ENCODE measurements at regions not wholly inside any gene's neighbourhood (a gene's known extent, or its start where the extent isn't known, plus 50 kb on each side); places are given as distances from the start of the nearest gene placed in this dataset.

GRCh38 chr13:64801768-64802167, 2428.4 kb downstream of the PCDH9 start:
- TF ChIP-seq, protein P1, sequence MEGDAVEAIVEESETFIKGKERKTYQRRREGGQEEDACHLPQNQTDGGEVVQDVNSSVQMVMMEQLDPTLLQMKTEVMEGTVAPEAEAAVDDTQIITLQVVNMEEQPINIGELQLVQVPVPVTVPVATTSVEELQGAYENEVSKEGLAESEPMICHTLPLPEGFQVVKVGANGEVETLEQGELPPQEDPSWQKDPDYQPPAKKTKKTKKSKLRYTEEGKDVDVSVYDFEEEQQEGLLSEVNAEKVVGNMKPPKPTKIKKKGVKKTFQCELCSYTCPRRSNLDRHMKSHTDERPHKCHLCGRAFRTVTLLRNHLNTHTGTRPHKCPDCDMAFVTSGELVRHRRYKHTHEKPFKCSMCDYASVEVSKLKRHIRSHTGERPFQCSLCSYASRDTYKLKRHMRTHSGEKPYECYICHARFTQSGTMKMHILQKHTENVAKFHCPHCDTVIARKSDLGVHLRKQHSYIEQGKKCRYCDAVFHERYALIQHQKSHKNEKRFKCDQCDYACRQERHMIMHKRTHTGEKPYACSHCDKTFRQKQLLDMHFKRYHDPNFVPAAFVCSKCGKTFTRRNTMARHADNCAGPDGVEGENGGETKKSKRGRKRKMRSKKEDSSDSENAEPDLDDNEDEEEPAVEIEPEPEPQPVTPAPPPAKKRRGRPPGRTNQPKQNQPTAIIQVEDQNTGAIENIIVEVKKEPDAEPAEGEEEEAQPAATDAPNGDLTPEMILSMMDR (IDR thresholded peaks at IDR 0.05), result no peak
- TF ChIP-seq POLR2A (IDR thresholded peaks at IDR 0.05), result no peak
